Upper lobe of right lung (tissue), 1 donor: ENCODE measurements at regions not wholly inside any gene's neighbourhood (a gene's known extent, or its start where the extent isn't known, plus 50 kb on each side); places are given as distances from the start of the nearest gene placed in this dataset.

Experiments used
- ATAC-seq: fragments of 200-7000 bp; cut with Tn5 transposase; one replicate; pipeline ENCODE4 v1.9.1; 2020; ENCODE audit warnings: mild to moderate bottlenecking, moderate library complexity
- DNase-seq: peaks from one replicate; pipeline ENCODE4 v3.0.0-alpha.2; 2020
- H3K27ac ChIP-seq: fragments of 200-600 bp; one replicate; pipeline ENCODE4 v1.8.0; 2022
- H3K27me3 ChIP-seq: fragments of 200-600 bp; one replicate; pipeline ENCODE4 v1.8.0; 2022; ENCODE audit warnings: mild to moderate bottlenecking
- H3K36me3 ChIP-seq: fragments of 200-600 bp; one replicate; pipeline ENCODE4 v1.8.0; 2022
- H3K4me1 ChIP-seq: fragments of 200-600 bp; one replicate; pipeline ENCODE4 v1.8.0; 2022
- H3K4me3 ChIP-seq: fragments of 200-600 bp; one replicate; pipeline ENCODE4 v1.8.0; 2022; ENCODE audit warnings: mild to moderate bottlenecking
- H3K9me3 ChIP-seq: fragments of 200-600 bp; one replicate; pipeline ENCODE4 v1.8.0; 2022
- intact Hi-C: fragments of 100-400 bp; cut with DNase I; formaldehyde crosslinking; loops from one replicate; pipeline ENCODE4 v1.11.0; 2022
- TF ChIP-seq, protein P1 (sequence below): fragments of 200-600 bp; IDR thresholded peaks from one replicate; pipeline ENCODE4 v1.8.0; 2022; ENCODE audit warnings: antibody characterized with exemption
- donor health status: DM: no; HTN: yes; CAD: no; lungs with severe emphysema.

DNA sequence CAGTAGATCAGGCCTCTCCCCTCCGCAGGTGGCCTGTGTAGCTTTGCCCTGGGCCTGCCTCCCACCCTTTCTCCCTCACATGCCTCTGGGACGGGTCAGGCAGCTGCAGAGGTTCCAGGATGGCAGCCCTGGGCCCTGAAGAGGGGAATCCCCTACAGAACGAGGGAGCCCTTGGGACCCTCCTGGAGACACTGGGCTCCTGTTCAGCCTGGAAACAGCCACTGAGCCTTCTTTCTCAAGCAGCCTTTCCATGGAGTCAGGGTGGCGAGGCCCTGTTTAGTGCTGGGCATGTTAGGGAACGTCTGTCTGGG is 720.9 kb downstream of the BRD1 start:
- Histone ChIP-seq H3K9me3 (no peaks in the 10 kb centered on the region), H3K27ac (no peak overlapping the region), H3K4me3 (no peak overlapping the region), H3K36me3 (no peaks in the 10 kb centered on the region), H3K27me3 (peaks cover 23% of the 10 kb centered on the region), H3K4me1 (no peaks in the 10 kb centered on the region)
- DNase-seq (peak; percentile 26), ATAC-seq (no peak)
- intact Hi-C loops, result no loop called here
- TF ChIP-seq, protein P1, sequence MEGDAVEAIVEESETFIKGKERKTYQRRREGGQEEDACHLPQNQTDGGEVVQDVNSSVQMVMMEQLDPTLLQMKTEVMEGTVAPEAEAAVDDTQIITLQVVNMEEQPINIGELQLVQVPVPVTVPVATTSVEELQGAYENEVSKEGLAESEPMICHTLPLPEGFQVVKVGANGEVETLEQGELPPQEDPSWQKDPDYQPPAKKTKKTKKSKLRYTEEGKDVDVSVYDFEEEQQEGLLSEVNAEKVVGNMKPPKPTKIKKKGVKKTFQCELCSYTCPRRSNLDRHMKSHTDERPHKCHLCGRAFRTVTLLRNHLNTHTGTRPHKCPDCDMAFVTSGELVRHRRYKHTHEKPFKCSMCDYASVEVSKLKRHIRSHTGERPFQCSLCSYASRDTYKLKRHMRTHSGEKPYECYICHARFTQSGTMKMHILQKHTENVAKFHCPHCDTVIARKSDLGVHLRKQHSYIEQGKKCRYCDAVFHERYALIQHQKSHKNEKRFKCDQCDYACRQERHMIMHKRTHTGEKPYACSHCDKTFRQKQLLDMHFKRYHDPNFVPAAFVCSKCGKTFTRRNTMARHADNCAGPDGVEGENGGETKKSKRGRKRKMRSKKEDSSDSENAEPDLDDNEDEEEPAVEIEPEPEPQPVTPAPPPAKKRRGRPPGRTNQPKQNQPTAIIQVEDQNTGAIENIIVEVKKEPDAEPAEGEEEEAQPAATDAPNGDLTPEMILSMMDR, result no peak

DNA sequence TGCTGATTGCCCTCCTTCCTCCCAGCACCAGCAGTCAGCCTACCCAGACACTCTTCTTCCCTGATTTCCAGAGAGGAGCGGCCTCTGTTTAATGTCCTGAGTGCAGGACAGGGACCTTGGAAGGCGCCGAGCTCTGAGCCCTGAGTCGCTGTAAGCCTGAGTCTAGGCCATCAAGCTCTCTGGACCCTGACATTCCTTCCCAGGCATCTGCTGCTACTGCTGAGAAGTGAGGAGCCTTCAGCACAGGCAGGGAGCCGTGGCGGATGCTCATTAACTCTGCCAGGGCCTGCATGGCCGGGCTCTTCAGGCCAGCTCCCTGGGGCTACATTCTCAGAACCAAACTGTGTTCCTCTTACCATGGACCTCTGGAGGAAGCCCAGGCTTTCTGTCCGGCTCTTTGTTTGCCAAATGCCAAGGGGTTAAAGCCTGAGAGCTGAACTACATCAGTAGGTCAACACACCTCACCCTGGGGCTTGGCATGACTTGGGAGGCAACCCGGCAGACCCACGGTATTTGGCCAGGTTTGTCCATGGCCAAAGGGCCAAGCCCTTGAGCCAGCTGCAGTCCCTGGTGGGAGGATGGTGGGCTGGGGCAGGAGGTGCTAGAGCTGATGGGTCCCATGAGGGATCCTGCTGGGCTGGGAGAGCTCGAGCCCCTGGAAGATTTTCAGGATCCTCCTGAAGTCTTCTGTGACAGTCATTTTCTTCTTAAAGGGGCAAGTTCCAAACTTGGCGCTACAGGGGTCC is 721.4 kb downstream of the BRD1 start:
- ATAC-seq (no peak), DNase-seq (peak; percentile 57)
- Histone ChIP-seq H3K36me3 (no peaks in the 10 kb centered on the region), H3K27me3 (peaks cover 24% of the 10 kb centered on the region), H3K27ac (no peak overlapping the region), H3K9me3 (no peaks in the 10 kb centered on the region), H3K4me3 (no peak overlapping the region), H3K4me1 (no peaks in the 10 kb centered on the region)
- intact Hi-C loops, result no loop called here
- TF ChIP-seq, protein P1, result no peak

DNA sequence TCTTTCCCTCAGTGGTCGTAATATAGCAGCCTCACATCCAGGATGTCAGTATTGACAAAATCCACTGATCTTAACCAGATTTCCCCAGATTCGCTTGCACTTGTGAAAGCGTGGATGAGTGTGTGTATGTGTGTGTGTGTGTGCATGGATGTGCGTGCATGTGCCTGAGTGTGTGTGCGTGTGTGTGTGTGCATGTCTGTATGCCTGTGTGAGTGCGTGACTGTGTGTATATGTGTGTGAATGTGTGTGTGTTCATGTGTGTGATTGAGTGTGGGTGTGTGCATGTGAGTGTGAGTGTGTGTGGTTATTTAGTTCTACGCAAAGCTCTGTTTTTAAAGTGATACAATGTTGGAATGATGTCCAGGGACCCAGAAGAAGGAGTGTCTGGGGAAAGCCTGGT is 723.2 kb downstream of the BRD1 start:
- intact Hi-C loops, result no loop called here
- DNase-seq (peak; percentile 6), ATAC-seq (no peak)
- Histone ChIP-seq H3K4me3 (no peak overlapping the region), H3K27me3 (peaks cover 38% of the 10 kb centered on the region), H3K36me3 (no peaks in the 10 kb centered on the region), H3K9me3 (no peaks in the 10 kb centered on the region), H3K27ac (no peak overlapping the region), H3K4me1 (no peaks in the 10 kb centered on the region)
- TF ChIP-seq, protein P1, result no peak

DNA sequence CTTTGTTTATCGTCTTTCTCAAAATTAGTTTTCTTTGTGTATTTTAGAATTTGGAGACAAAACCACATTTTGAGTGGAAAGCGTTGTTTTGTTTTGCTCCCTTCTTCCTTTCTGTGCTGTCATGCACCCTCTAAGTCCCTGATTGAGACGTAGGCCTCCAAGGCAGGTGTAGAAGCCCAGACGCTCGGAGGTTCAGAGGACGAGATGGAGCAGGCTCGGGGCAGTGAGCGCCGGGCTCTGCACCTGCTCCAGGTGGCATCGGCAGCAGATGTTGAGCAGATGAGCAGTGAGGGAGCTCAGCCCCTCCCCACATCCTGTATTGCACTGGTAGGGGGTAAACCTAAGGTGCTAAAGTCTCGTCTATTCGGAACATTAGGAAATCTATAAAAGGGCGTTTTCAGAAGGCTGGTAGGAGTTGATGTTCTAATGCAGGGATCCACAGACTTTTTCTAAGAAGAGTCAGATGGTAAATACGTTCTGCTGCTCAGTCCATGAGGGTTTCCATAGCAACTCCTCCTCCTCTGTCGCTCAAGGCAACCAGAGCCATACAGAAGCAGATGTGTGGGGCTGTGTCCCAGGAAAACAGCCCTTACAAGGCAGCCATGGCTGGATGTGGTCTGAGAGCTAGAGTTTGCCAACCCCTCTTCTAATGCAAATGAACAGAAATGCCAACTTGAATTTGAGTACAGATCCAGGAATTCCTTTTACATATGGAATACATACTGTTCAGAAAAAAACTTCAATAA is 724.2 kb downstream of the BRD1 start:
- H3K36me3 ChIP-seq, result no peaks in the 10 kb centered on the region
- TF ChIP-seq, protein P1, result no peak
- ATAC-seq (no peak), DNase-seq (peak; percentile 17)
- intact Hi-C loops, result no loop called here
- no peak overlapping the region for H3K4me3 ChIP-seq
- no peaks in the 10 kb centered on the region for H3K4me1 ChIP-seq
- H3K27me3 ChIP-seq, result peaks cover 38% of the 10 kb centered on the region
- H3K27ac ChIP-seq, result no peak overlapping the region
- no peaks in the 10 kb centered on the region for H3K9me3 ChIP-seq

DNA sequence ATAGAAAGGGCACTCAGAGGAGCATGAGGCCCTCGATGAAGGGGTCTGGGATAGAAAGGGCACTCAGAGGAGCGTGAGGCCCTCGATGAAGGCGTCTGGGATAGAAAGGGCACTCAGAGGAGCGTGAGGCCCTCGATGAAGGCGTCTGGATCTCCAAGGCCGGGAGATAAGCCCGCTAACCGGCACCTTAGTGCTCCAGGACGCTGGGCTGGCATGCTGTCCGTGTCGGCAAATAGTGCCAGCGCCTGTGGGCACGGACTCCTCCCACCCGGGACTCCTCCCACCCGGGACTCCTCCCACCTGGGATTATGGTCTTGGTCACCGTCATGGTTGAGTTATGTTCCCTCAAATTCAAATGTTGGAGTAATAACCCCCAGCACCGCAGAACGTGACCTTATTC is 725.3 kb downstream of the BRD1 start:
- Histone ChIP-seq H3K4me1 (no peaks in the 10 kb centered on the region), H3K27ac (no peak overlapping the region), H3K36me3 (no peaks in the 10 kb centered on the region), H3K27me3 (peaks cover 27% of the 10 kb centered on the region), H3K9me3 (no peaks in the 10 kb centered on the region), H3K4me3 (no peak overlapping the region)
- DNase-seq (peak; percentile 40), ATAC-seq (no peak)
- TF ChIP-seq, protein P1, result no peak
- intact Hi-C loops, result no loop called here
